ENCODE measurements at regions not wholly inside any gene's neighbourhood (a gene's known extent, or its start where the extent isn't known, plus 50 kb on each side); places are given as distances from the start of the nearest gene placed in this dataset.

DNA sequence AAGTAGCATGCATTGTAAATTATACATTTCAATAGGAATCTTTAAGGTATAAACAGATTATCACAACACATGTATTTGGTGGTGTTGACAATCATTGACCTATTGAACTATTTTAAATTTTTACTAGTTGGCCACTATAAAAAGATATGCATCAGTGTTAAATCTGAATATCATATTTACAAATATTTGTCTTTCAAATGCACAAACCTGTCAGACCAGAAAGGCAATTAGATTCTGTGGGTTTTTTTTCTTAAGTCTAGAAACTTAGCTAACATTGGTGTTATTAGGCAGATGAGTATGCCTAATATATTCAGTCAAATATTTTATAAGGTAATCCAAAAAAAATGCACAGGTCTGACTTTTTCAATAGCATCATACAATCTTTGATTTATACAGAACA, 241.4 kb upstream of the DGKB start:
- no peak for ATAC-seq
- peaks cover 17% of the 10 kb centered on the region for H3K9me3 Mint-ChIP-seq
- peaks cover 3% of the 10 kb centered on the region; the same call in 1 of the 2 replicates for H3K4me1 Mint-ChIP-seq
- no peak for DNase-seq (ENCODE audit: low spot score)
- no peak overlapping the region for H3K27ac Mint-ChIP-seq
- CTCF ChIA-PET: no interaction called here
- H3K4me3 Mint-ChIP-seq: no peak overlapping the region
- no peak for TF ChIP-seq TCF7 (CRISPR knock-in tag; IDR thresholded peaks at IDR 0.05; ENCODE audit: low read depth)
- TF ChIP-seq ELF4 (CRISPR knock-in tag; IDR thresholded peaks at IDR 0.05; ENCODE audit: low read depth): no peak
- no peak for TF ChIP-seq ZMAT4 (CRISPR knock-in tag; IDR thresholded peaks at IDR 0.05)
- TF ChIP-seq, protein P1, sequence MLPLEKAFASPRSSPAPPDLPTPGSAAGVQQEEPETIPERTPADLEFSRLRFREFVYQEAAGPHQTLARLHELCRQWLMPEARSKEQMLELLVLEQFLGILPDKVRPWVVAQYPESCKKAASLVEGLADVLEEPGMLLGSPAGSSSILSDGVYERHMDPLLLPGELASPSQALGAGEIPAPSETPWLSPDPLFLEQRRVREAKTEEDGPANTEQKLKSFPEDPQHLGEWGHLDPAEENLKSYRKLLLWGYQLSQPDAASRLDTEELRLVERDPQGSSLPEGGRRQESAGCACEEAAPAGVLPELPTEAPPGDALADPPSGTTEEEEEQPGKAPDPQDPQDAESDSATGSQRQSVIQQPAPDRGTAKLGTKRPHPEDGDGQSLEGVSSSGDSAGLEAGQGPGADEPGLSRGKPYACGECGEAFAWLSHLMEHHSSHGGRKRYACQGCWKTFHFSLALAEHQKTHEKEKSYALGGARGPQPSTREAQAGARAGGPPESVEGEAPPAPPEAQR (CRISPR knock-in tag; IDR thresholded peaks at IDR 0.05): no peak
- no peak for TF ChIP-seq SP1 (CRISPR knock-in tag; conservative IDR thresholded peaks at IDR 0.05)
- no peak for TF ChIP-seq ZNF138 (CRISPR knock-in tag; conservative IDR thresholded peaks at IDR 0.05)
- TF ChIP-seq TEAD4 (CRISPR knock-in tag; IDR thresholded peaks at IDR 0.05): no peak
- TF ChIP-seq ATF3 (CRISPR knock-in tag; conservative IDR thresholded peaks at IDR 0.05): no peak
- no peak for TF ChIP-seq SMAD3 (CRISPR knock-in tag; IDR thresholded peaks at IDR 0.05; ENCODE audit: borderline replicate concordance)
- no peak for TF ChIP-seq SMAD4 (CRISPR knock-in tag; IDR thresholded peaks at IDR 0.05)
- TF ChIP-seq RORB (CRISPR knock-in tag; IDR thresholded peaks at IDR 0.05): no peak
- TF ChIP-seq ZNF317 (CRISPR knock-in tag; IDR thresholded peaks at IDR 0.05; ENCODE audit: borderline replicate concordance, low read depth): no peak
- no peak for TF ChIP-seq ZNF423 (CRISPR knock-in tag; IDR thresholded peaks at IDR 0.05)
- TF ChIP-seq TP53 (CRISPR knock-in tag; IDR thresholded peaks at IDR 0.05): no peak
- no peak for TF ChIP-seq HMGXB4 (CRISPR knock-in tag; IDR thresholded peaks at IDR 0.05)
- TF ChIP-seq, protein P2, sequence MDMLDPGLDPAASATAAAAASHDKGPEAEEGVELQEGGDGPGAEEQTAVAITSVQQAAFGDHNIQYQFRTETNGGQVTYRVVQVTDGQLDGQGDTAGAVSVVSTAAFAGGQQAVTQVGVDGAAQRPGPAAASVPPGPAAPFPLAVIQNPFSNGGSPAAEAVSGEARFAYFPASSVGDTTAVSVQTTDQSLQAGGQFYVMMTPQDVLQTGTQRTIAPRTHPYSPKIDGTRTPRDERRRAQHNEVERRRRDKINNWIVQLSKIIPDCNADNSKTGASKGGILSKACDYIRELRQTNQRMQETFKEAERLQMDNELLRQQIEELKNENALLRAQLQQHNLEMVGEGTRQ (CRISPR knock-in tag; IDR thresholded peaks at IDR 0.05): no peak
- H3K27me3 Mint-ChIP-seq (ENCODE audit: low read depth): no peaks in the 10 kb centered on the region; the same call in 1 of the 2 replicates
- POLR2A ChIA-PET: no interaction called here
- H3K36me3 Mint-ChIP-seq: no peaks in the 10 kb centered on the region

- Mint-ChIP-seq H3K9me3 (peaks cover 9% of the 10 kb centered on the region), H3K4me1 (peaks cover 3% of the 10 kb centered on the region; the same call in 1 of the 2 replicates), H3K27ac (no peak overlapping the region), H3K27me3 (ENCODE audit: low read depth) (no peaks in the 10 kb centered on the region; the same call in 1 of the 2 replicates), H3K36me3 (no peaks in the 10 kb centered on the region), H3K4me3 (no peak overlapping the region)
- no peak for DNase-seq (ENCODE audit: low spot score)
- POLR2A ChIA-PET: interaction anchor here (0.6 kb wide), 1 partner anchor 11 kb away, joined by 3 read pairs; no protein-coding TSS in a partner anchor
- no peak for ATAC-seq
- CTCF ChIA-PET: no interaction called here
- TF ChIP-seq ESRRA (CRISPR knock-in tag; IDR thresholded peaks at IDR 0.05; ENCODE audit: borderline replicate concordance) (no peak), ZNF425 (CRISPR knock-in tag; conservative IDR thresholded peaks at IDR 0.05) (no peak), ELF4 (CRISPR knock-in tag; IDR thresholded peaks at IDR 0.05; ENCODE audit: low read depth) (no peak), NR1H2 (CRISPR knock-in tag; IDR thresholded peaks at IDR 0.05) (no peak), CREB1 (CRISPR knock-in tag; IDR thresholded peaks at IDR 0.05) (no peak), NFE2L1 (CRISPR knock-in tag; IDR thresholded peaks at IDR 0.05) (no peak), TCF7 (CRISPR knock-in tag; IDR thresholded peaks at IDR 0.05; ENCODE audit: low read depth) (no peak), EMX1 (CRISPR knock-in tag; IDR thresholded peaks at IDR 0.05) (no peak), SP1 (CRISPR knock-in tag; conservative IDR thresholded peaks at IDR 0.05) (no peak), NR2C2 (CRISPR knock-in tag; IDR thresholded peaks at IDR 0.05) (no peak), ZMAT4 (CRISPR knock-in tag; IDR thresholded peaks at IDR 0.05) (no peak), ZNF416 (CRISPR knock-in tag; IDR thresholded peaks at IDR 0.05) (no peak), USF1 (CRISPR knock-in tag; IDR thresholded peaks at IDR 0.05) (no peak), ZNF317 (CRISPR knock-in tag; IDR thresholded peaks at IDR 0.05; ENCODE audit: borderline replicate concordance, low read depth) (no peak)
- TF ChIP-seq, protein P3, sequence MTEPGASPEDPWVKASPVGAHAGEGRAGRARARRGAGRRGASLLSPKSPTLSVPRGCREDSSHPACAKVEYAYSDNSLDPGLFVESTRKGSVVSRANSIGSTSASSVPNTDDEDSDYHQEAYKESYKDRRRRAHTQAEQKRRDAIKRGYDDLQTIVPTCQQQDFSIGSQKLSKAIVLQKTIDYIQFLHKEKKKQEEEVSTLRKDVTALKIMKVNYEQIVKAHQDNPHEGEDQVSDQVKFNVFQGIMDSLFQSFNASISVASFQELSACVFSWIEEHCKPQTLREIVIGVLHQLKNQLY (CRISPR knock-in tag; IDR thresholded peaks at IDR 0.05): no peak
- TF ChIP-seq, protein P2 (CRISPR knock-in tag; IDR thresholded peaks at IDR 0.05): no peak
Measured at GRCh38 chr7:15143121-15143520, 240.6 kb upstream of the DGKB start.
